Osteoblast (primary cell): ENCODE measurements at regions not wholly inside any gene's neighbourhood (a gene's known extent, or its start where the extent isn't known, plus 50 kb on each side); places are given as distances from the start of the nearest gene placed in this dataset.

Experiments
- DNase-seq: peaks from one replicate; pipeline ENCODE4 v3.0.0; 2011; ENCODE audit warnings: low spot score, mixed read lengths; ENCODE audit not compliant: insufficient read length; ENCODE audit errors: missing footprints
- H2AFZ ChIP-seq: 2 replicates; pipeline ENCODE4 v1.6.0; 2011; ENCODE audit warnings: mild to moderate bottlenecking, low read length
- H3K27ac ChIP-seq: 2 replicates; pipeline ENCODE4 v1.5.1; 2011; ENCODE audit warnings: mild to moderate bottlenecking, low read depth, low read length, moderate library complexity
- H3K27me3 ChIP-seq: 2 replicates; pipeline ENCODE4 v1.6.0; 2012; ENCODE audit warnings: mild to moderate bottlenecking, control low read depth, inconsistent platforms, low read length, moderate library complexity; ENCODE audit not compliant: insufficient read depth
- H3K36me3 ChIP-seq: 2 replicates; pipeline ENCODE4 v1.5.1; 2011; ENCODE audit warnings: mild to moderate bottlenecking, low read length, control low read depth, moderate library complexity; ENCODE audit not compliant: insufficient read depth
- H3K4me1 ChIP-seq: 2 replicates; pipeline ENCODE4 v1.5.1; 2011; ENCODE audit warnings: mild to moderate bottlenecking, low read length, control low read depth, moderate library complexity; ENCODE audit not compliant: insufficient read depth
- H3K4me2 ChIP-seq: 2 replicates; pipeline ENCODE4 v1.6.0; 2011; ENCODE audit warnings: mild to moderate bottlenecking, low read length; ENCODE audit not compliant: insufficient read depth
- H3K4me3 ChIP-seq: fragments of 200-600 bp; sonication (generic); 3 replicates; pipeline ENCODE4 v1.5.1; 2012; ENCODE audit warnings: mild to moderate bottlenecking, low read length, inconsistent platforms; ENCODE audit not compliant: insufficient read depth
- H3K79me2 ChIP-seq: 2 replicates; pipeline ENCODE4 v1.6.0; 2012; ENCODE audit warnings: mild to moderate bottlenecking, low read length, control low read depth, inconsistent platforms; ENCODE audit not compliant: insufficient read depth
- H3K9me3 ChIP-seq: 2 replicates; pipeline ENCODE4 v1.5.1; 2011; ENCODE audit warnings: low read depth, low read length, control low read depth
- H4K20me1 ChIP-seq: 2 replicates; pipeline ENCODE4 v1.6.0; 2012; ENCODE audit warnings: mild to moderate bottlenecking, low read length, control low read depth; ENCODE audit not compliant: insufficient read depth
- TF ChIP-seq, protein P1 (sequence below): IDR thresholded peaks from 2 replicates; pipeline ENCODE4 v1.5.1; 2011; ENCODE audit warnings: mild to moderate bottlenecking, low read depth, low read length, moderate library complexity; ENCODE audit errors: extremely low read depth

- H3K4me1 ChIP-seq: no peaks in the 10 kb centered on the region
- H3K79me2 ChIP-seq: no peaks in the 10 kb centered on the region
- H3K36me3 ChIP-seq: no peaks in the 10 kb centered on the region
- no peak overlapping the region for H3K4me3 ChIP-seq
- no peak overlapping the region for H3K27ac ChIP-seq
- no peak overlapping the region for H3K4me2 ChIP-seq
- TF ChIP-seq, protein P1, sequence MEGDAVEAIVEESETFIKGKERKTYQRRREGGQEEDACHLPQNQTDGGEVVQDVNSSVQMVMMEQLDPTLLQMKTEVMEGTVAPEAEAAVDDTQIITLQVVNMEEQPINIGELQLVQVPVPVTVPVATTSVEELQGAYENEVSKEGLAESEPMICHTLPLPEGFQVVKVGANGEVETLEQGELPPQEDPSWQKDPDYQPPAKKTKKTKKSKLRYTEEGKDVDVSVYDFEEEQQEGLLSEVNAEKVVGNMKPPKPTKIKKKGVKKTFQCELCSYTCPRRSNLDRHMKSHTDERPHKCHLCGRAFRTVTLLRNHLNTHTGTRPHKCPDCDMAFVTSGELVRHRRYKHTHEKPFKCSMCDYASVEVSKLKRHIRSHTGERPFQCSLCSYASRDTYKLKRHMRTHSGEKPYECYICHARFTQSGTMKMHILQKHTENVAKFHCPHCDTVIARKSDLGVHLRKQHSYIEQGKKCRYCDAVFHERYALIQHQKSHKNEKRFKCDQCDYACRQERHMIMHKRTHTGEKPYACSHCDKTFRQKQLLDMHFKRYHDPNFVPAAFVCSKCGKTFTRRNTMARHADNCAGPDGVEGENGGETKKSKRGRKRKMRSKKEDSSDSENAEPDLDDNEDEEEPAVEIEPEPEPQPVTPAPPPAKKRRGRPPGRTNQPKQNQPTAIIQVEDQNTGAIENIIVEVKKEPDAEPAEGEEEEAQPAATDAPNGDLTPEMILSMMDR: no peak
- no peaks in the 10 kb centered on the region for H4K20me1 ChIP-seq
- no peak overlapping the region for H2AFZ ChIP-seq
- peak; percentile 91 for DNase-seq
- peaks cover 14% of the 10 kb centered on the region for H3K27me3 ChIP-seq
- H3K9me3 ChIP-seq: no peaks in the 10 kb centered on the region
Observed at GRCh38 chr17:79420318-79421243, 190.3 kb downstream of the RBFOX3 start.

- no peak overlapping the region for H2AFZ ChIP-seq
- H3K79me2 ChIP-seq: no peaks in the 10 kb centered on the region
- H3K4me1 ChIP-seq: no peaks in the 10 kb centered on the region
- no peak overlapping the region for H3K4me2 ChIP-seq
- TF ChIP-seq, protein P1: no peak
- no peaks in the 10 kb centered on the region for H4K20me1 ChIP-seq
- H3K36me3 ChIP-seq: no peaks in the 10 kb centered on the region
- peaks cover 23% of the 10 kb centered on the region for H3K27me3 ChIP-seq
- H3K27ac ChIP-seq: no peak overlapping the region
- DNase-seq: no peak
- H3K4me3 ChIP-seq: no peak overlapping the region
- no peaks in the 10 kb centered on the region for H3K9me3 ChIP-seq
Observed at GRCh38 chr17:79417476-79417988, 193.3 kb downstream of the RBFOX3 start.

- no peak overlapping the region for H3K4me3 ChIP-seq
- no peak overlapping the region for H3K4me2 ChIP-seq
- no peaks in the 10 kb centered on the region for H3K9me3 ChIP-seq
- peaks cover 23% of the 10 kb centered on the region for H3K27me3 ChIP-seq
- no peak overlapping the region for H2AFZ ChIP-seq
- H4K20me1 ChIP-seq: no peaks in the 10 kb centered on the region
- TF ChIP-seq, protein P1: no peak
- H3K36me3 ChIP-seq: no peaks in the 10 kb centered on the region
- H3K27ac ChIP-seq: no peak overlapping the region
- H3K4me1 ChIP-seq: no peaks in the 10 kb centered on the region
- H3K79me2 ChIP-seq: no peaks in the 10 kb centered on the region
- no peak for DNase-seq
Observed at GRCh38 chr17:79415909-79416308, 194.9 kb downstream of the RBFOX3 start.

- Histone ChIP-seq H3K4me3 (no peak overlapping the region), H3K79me2 (no peaks in the 10 kb centered on the region), H3K4me1 (no peaks in the 10 kb centered on the region), H4K20me1 (no peaks in the 10 kb centered on the region), H3K36me3 (no peaks in the 10 kb centered on the region), H2AFZ (no peak overlapping the region), H3K9me3 (no peaks in the 10 kb centered on the region), H3K27ac (no peak overlapping the region), H3K27me3 (peaks cover 23% of the 10 kb centered on the region), H3K4me2 (no peak overlapping the region)
- TF ChIP-seq, protein P1: no peak
- no peak for DNase-seq
Observed at GRCh38 chr17:79415365-79415764, 195.5 kb downstream of the RBFOX3 start.
